Skeletal muscle cell (primary cell): ENCODE measurements at regions not wholly inside any gene's neighbourhood (a gene's known extent, or its start where the extent isn't known, plus 50 kb on each side); places are given as distances from the start of the nearest gene placed in this dataset.
A peak's percentile ranks its signal among the peaks of the same experiment; 100 is the strongest.

Experiments
- DNase-seq: peaks from one replicate; pipeline ENCODE4 v3.0.0-alpha.2; 2010; ENCODE audit warnings: low read depth
- H3K4me3 ChIP-seq: 2 replicates; pipeline ENCODE4 v1.5.1; 2011; ENCODE audit warnings: low read depth, mild to moderate bottlenecking, control low read depth, low read length, moderate library complexity

DNA sequence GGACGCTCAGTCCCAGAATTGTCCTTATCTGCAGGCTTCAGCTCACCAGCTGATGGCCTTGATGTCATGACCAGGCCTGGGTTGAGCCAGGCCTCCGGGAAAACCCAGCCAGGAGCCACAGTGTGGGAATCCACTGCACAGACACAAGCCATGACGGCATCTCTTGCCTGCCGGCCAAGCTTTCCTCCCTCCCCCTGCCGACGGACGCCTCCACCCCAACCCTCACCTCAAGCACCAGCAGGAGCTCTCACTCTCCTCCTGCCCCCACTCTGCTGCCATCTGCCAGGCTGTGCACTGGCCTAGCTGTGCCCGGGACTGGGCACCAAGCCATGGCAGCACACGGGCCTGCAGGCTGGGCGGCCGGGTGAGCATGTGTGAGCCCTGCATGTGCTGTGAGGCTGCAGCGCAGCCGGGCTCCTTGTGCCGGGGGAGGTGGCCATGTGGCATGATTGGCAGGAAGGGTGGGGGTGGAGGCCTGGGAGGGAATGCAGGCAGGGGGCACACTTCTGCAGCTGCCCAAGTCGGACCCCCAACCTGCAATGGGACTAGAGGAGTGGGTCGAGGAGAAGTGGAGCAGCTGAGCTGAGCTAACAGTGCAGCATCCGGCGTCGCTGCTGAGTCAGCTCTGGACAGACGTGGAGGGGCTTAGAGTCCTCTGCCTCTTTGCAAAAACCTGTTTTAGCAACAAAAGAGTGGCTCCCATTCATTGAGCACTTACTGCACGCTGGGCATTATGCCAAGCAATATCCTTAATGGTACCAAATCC lies 268.5 kb downstream of the CBLN1 start:
- no peak overlapping the region for H3K4me3 ChIP-seq

DNA sequence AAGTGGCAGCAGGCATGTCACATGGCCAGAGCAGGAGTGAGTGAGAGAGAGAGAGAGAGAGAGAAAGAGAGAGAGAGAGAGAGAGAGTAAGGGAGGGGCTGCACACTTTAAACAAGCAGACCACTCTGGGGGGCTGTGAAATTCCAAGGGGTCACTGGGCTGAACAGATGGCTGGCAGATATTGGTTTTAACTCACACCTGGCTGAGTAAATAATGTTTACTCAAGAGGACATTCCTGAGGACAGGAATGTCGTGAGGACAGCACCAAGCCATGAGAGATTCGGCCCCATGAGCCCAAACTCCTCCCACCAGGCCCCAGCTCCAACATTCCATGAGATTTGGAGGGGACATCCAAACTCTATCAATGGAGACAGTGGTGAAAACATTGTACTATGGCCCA lies 269.7 kb downstream of the CBLN1 start:
- DNase-seq: no peak
- no peak overlapping the region for H3K4me3 ChIP-seq

More for the DNA sequence above, 268.5 kb downstream of the CBLN1 start:
- no peak for DNase-seq

DNA sequence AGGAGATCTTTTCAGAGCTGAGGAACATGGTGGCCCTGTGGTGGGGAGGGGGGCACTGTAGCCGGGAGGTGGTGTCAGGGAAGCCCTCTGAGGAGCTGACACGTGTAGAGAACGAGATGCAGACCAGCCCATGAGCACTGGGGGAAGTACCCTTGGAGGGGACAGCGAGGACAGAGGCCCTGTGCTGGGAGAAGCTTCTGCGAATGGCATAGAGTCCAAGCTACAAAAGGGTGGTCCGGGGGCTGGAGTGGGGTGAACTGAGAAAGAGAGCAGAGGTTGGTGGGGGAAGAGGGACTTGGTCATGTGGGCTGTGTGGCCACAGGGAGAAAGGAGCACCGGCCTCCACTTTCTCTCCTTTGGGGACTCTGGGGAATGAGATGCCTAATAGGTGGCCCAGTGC lies 270.8 kb downstream of the CBLN1 start:
- no peak overlapping the region for H3K4me3 ChIP-seq
- no peak for DNase-seq

DNA sequence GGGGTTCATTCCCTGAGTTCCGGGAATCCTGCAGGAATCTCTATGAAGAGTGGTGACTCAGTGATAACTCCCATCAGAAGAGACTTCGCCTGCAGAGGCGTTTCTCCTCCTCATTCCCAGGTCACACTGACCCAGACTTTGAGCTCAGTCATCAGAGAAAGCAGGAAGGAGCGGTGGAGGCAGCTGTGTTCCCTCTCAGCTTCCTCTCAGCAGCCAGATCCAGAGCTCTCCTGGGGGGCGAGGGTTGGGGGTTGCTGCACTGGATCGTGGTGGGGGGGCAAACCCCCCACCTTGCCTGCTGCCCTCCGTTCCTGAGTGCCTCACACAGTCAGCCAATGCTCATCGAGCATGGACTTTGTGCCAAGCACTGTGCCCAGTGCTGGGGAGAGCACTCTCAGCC lies 271.2 kb downstream of the CBLN1 start:
- H3K4me3 ChIP-seq: no peak overlapping the region
- no peak for DNase-seq

DNA sequence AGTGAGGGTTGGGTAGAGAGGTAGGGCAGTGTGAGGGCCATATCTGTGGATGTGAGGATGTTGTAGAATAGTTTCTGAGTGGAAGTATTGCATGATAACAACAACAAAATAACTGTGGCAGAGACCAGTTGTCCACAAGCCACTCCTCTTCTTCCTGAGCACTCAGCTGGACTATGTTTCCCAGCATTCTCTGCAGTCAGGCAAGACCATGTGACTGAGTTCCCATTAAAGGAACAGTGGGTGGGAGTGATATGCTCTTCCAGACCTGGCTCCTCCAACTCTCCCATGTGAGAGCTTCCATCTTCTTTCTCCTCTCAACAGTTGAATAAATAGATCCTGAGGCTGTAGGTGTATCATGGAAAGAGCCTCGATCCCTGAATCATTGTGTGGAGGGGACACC lies 272.4 kb downstream of the CBLN1 start:
- no peak overlapping the region for H3K4me3 ChIP-seq
- no peak for DNase-seq

DNA sequence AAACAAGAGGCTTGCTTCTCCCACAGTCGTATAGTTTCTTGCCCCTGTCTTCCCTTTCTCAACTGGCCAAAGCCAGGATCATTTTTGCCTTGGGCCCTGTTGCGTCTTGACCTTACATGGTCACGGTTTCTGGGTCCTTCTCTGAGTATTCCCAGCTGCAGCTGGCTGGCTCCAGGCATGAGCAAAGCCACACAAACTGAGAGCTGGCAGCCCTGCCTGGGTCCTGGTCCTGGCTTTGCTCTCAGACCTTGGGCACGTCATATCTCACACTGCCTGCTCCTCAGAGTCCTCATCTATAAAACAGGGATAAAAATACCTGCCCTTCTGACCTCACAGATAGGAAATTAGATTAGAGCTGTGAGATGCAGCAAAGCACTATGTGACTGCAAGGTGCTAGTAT lies 277.6 kb downstream of the CBLN1 start:
- DNase-seq: no peak
- H3K4me3 ChIP-seq: no peak overlapping the region

DNA sequence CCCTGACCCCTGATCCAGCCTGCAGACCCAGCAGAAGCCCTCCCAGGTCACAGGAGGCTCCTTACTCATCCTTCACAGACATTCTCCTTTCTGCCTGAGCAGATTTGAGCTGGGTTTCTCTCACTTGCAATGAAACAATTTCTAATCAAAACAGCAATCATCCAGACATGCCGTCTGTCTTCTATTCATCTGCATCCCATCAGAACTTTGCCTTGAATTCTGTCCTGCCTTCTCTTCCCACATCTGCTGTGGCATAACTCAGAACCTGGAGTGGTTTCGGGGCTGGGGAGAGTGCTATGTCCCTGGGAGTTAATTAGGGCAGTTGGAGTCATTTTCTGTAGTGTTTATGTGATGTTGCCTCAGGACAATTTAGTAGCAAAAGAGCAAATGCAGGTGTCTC lies 278.6 kb downstream of the CBLN1 start:
- no peak for DNase-seq
- H3K4me3 ChIP-seq: no peak overlapping the region

DNA sequence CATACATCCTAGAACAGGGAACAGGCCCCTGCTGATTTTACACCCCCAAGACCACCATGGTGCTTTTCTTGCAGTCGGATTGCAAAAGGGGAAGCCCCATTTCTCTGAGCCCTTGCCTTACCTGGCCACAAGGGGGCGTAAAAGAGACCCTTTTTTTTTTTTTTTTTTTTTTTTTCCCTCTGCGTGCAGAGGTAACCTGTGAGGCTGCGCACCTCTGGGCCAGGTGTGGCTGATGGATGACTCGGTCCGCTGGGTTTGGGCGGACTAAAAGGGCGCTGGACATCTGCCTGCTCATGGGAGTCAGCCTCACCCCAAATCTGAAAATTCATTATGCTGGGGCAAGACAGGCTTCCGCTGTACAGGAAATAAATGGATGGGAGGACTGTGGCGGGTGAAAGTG lies 281.0 kb downstream of the CBLN1 start:
- H3K4me3 ChIP-seq: no peak overlapping the region
- DNase-seq: no peak

DNA sequence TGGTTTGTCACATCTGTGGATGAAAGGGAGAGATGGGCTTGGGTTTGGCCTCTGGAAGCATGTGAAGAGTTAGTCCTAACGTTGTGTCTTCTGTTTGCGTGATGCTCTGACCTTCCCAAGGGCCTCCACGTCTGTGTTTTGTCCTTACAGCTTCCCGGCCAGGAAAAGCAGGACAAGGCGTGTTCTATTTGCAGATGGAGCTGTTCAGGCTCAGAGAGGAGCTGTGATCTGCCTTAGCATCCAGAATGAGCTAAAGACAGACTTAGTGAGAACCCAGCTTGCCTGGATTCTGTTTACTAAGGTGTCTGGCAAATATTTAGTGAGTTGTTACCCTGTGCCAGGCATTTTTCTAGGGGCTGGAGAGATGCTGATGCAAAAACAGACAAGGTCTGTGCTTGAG lies 282.1 kb downstream of the CBLN1 start:
- no peak overlapping the region for H3K4me3 ChIP-seq
- DNase-seq: no peak

DNA sequence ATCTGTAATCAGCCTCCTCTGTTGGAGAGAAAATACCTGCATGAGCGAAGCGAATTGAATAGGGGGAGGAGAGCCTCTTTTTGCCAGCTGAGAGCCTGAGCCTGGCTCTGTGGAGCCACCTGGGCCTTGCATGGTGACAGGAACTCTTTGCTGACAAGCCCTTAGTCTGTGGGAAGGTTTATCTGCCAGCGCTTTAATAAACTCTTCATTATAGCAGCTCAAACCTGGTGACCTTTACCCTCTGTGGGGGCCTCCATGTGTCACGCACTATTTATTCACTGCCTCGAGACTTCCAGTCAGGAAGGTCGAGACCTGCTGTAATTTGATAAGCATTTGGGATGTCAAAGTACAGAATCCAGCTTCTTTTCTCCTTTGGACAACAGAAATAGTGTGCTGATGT lies 282.6 kb downstream of the CBLN1 start:
- DNase-seq: no peak

DNA sequence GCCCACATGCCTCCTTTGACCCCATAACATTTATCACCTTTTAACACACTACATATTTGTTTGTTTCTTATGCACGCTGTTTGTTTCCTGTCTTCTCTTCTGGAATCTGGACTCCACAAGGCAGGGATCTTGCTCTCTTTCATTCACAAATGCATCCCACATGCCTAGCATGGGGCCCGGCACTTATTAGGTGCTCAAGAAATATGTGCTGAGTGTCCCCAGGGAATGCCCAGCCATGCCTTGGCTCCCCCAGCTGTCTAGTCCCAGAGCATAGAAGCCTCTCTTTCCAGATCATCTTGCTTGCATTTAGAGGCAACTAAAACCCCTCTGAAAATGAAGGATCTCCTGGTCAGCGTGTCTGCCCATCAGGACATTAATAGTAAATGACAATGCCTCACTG lies 283.7 kb downstream of the CBLN1 start:
- no peak overlapping the region for H3K4me3 ChIP-seq
- no peak for DNase-seq

More for the DNA sequence above, 282.6 kb downstream of the CBLN1 start:
- no peak overlapping the region for H3K4me3 ChIP-seq

DNA sequence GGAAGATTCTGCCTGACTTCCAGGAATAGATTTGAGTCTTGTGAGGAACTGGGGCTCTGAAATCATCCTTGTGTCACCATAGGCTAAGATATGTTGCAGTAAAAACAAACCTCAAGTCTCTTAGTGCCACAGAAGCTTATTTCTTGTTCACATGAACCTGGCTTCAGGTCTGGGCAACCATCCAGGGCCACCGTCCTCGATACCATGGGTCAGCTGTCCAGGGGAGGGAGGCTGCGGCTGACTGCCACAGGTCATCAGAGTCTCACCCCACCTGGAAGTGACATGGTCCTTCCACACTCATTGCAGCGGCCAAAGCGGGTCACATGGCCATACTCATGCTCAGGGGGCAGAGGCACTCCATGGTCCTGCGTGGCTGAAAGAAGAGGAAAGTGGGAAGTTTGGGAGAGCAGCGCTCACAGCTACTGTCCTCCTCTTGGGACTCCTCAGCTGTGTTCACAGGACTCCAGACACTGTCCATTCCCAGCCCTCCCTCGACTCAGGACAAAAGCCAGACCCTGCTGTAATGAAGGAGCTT lies 284.5 kb downstream of the CBLN1 start:
- H3K4me3 ChIP-seq: no peak overlapping the region
- no peak for DNase-seq

DNA sequence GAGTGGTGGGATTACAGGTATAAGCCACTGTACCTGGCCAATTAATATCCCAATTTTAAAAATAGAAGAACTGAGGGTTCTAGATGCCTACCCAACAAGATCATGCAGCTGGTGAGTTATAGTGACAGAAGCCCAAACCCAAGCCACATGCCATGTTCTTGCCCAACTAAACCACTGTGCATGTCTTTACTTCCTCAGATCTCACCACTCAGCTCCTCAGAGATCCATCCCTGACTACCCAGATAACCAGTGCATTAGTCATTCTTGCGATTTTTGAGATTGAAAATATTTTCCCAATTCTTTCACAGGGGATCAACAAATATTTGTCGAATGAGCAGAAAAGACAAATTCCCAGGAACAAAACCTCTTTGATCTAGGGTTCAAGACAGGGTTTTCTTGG lies 303.1 kb downstream of the CBLN1 start:
- H3K4me3 ChIP-seq: no peak overlapping the region
- no peak for DNase-seq

DNA sequence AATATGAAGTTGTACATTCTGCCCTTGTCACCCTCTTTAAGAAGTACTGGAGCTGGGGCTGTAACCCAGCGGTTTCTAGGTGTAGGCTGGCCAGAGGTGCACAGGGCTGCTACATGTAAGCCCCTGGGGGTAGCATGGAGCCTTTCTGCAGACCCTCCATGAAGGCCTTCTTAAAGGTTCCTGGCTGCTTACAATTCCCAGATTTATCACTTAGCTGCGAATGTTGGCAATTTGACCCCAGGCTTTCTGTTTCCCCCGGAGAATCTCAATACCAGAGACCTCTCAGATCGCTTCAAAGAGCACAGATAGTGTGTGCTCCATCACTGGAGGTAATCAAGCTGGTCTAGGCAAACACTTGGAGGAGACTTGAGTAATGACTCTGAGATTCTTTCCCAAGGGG lies 309.4 kb downstream of the CBLN1 start:
- DNase-seq: no peak
- no peak overlapping the region for H3K4me3 ChIP-seq

DNA sequence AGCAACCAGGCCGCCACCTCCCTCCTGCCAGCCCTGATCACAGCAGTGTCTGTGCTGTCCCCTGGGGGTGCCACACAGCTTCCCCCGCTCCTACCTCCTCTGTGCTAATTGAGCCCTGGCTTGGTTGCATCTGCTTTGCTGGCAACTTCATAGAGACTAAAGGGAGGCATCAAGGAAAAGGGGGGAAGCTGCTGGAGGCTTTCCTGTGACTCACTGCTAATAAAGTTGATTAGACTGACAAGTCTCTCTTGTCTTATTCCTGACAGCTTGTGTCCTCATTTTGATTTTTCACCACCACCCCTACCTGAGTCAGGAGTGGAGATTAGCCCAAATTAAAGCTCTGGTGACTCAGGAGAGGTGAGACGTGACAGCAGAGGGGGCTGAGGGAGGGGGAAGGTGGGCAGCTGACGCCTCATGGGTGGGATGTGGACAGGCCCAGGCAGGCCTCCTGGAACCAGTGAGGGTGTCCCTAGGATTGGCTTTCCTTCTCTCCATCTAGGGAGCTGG lies 310.0 kb downstream of the CBLN1 start:
- no peak overlapping the region for H3K4me3 ChIP-seq
- no peak for DNase-seq

DNA sequence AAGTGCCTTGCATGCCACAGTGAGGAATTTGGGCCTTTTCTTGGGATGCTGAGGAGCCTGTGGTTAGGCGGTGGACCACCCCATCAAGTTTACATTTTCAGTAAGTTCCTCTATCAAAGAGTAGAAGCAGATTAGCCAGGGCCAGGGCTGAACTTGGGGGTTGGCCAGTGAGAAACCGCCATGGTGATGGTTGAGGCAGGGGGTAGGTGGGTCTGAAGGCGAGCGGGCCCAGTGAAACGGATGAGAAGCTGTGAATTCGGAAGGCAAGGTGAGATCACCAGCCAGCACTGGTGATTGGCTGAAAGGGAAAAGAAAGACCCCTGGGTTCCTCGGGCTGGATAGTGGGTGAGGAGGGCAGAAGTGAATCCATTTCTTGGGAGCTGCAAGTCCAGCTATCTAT lies 311.4 kb downstream of the CBLN1 start:
- no peak for DNase-seq
- H3K4me3 ChIP-seq: no peak overlapping the region

DNA sequence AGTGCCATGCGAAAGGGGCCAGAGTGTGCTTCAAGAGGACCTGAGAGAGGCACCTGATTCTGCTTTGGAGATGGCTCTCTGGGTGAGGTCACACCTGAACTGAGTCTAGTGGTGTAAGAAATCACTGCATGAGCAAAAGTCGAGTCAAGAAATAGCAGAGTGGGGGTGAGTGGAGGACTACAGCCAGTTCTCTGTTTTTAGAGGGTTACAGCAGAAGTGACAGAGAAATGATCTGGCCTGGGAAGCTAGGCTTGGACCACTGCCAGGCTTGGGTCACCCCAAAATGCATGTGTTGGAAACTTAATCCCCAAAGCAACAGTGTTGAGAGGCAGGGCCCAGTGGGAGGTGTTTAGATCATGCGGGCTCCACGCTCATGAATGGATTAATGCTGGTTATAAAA lies 312.0 kb downstream of the CBLN1 start:
- DNase-seq: no peak
- H3K4me3 ChIP-seq: no peak overlapping the region

DNA sequence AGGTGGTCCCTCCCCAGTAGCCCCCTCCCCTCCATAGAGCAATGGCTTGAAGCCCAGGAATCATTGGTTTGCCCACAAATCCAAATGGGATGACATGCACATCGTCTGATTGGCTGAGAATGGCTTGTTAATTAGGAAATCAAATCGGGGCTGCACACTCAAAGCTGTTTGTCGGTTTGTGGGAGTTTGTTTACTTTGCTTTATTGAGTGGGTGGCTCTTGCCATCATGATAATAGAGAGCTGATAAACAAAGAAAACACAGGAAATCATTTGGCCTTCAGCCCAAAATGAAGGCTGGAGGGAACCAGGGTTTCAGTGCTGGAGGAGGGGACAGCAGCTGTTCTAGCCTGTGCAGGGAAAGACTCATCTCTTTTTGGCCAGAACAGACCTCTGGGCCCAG lies 316.3 kb downstream of the CBLN1 start:
- no peak overlapping the region for H3K4me3 ChIP-seq
- no peak for DNase-seq

DNA sequence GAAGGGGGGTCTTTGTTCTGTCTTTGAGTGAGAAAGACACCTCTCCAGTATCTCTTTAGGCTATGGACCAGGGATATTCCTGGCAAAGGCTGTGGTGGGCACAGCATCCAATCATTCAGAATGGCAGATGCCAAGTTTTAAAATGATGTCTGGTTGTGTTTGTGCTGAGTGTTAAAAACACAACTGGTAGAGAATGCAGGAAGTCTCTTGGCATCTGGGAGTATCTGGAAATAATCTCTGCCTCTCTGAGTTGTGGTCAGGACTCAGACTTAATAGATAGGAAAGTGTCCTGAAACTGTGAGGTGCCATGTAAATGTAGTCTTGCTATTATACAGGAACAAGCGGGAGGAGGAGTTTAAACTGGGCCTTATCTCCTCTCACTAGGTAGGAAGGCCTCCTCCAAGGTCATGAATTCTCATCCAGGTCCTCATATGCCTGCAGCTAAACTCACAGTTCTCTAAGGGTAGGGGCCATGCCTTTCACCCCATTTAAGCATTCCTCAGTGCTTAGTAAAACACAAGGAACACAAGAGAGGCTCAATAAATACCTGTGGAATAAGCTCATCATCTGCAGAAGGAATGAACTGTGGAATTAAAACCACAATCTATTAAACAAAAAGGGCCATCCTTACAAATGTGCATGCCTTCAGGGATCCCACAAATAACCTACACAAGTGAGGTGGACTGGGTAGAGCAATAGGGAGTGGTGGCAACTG lies 317.6 kb downstream of the CBLN1 start:
- DNase-seq: peak; percentile 43

DNA sequence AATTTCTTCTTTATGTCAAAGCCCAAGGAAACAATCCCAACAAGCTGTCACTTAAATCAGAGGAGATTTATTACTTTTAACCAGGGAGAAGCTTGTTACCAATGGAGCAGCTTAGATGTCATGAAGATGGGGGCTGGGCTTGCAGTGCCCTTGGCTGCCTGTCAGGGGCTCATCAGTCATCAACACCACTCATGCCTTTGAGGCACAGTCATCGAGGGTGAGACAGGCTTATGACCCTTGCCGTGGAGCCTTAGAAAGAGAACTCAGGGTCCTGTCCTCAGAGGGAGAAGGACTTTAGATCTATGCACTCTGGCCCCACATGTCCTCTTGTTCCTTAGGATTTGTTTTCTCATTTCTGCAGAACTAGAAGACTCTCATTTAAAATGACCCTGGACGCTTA lies 318.3 kb downstream of the CBLN1 start:
- DNase-seq: no peak
- H3K4me3 ChIP-seq: no peak overlapping the region

More for the DNA sequence above, 317.6 kb downstream of the CBLN1 start:
- no peak overlapping the region for H3K4me3 ChIP-seq

DNA sequence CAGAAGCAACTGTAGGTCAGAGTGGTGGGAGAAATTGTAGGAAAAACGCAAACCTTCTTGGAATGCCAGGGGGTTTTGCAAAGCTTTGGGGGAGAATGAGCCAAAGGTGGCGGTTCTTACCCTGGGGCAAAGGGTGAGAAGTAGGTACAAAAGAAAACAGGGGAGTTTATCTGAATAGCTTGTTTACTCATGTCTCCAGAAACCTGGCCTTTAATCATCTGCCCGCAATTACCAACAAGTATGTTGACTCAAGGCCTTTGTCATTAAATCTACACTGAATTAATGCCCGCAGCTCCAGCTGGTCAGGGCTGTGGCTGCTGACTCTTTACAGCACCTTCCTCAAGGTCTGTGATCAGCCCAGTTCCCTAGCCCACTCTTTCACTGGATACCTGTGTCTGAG lies 320.1 kb downstream of the CBLN1 start:
- H3K4me3 ChIP-seq: no peak overlapping the region
- DNase-seq: no peak
